ENCODE measurements at regions not wholly inside any gene's neighbourhood (a gene's known extent, or its start where the extent isn't known, plus 50 kb on each side); places are given as distances from the start of the nearest gene placed in this dataset.

DNA sequence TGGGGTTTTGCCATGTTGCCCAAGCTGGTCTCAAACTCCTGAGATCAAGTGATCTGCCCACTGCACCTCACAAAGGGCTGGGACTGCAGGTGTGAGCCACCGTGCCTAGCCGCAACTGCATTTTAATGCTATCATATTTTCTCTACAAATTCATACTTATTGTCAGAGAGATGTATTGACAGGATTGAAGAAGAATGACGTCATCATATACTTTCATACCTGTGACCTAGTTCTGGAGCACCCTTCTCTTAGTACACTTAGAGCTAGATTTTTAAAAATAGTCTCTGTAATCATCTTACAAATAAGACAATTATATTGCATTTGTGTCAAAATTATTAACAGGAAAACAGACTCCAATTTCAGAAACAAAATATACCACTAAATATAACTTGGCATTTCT lies 242.8 kb upstream of the PDZRN3 start:
- H3K27me3 ChIP-seq (replicated peaks; ENCODE audit: insufficient read depth, low read length) = no peaks in the 10 kb centered on the region
- no peaks in the 10 kb centered on the region for H3F3A ChIP-seq (ENCODE audit: insufficient read depth, low read length)
- no peak for DNase-seq
- H3K4me3 ChIP-seq (ENCODE audit: low read length) = no peak overlapping the region
- no peaks in the 10 kb centered on the region for H3K9me2 ChIP-seq (replicated peaks; ENCODE audit: insufficient read depth, low read length)
- H4K20me1 ChIP-seq (ENCODE audit: insufficient read depth, low read length) = no peaks in the 10 kb centered on the region
- H3K4me1 ChIP-seq (ENCODE audit: low read length) = no peaks in the 10 kb centered on the region
- no peak overlapping the region for H3K9ac ChIP-seq (ENCODE audit: low read length)
- no peak overlapping the region for H3K27ac ChIP-seq (ENCODE audit: low read length)
- no peak for TF ChIP-seq EZH2phosphoT487 (IDR thresholded peaks at IDR 0.05; ENCODE audit: low read length)
- no peak for TF ChIP-seq EZH2 (optimal IDR thresholded peaks at IDR 0.05; ENCODE audit: low read depth, low read length)
- TF ChIP-seq, protein P1, sequence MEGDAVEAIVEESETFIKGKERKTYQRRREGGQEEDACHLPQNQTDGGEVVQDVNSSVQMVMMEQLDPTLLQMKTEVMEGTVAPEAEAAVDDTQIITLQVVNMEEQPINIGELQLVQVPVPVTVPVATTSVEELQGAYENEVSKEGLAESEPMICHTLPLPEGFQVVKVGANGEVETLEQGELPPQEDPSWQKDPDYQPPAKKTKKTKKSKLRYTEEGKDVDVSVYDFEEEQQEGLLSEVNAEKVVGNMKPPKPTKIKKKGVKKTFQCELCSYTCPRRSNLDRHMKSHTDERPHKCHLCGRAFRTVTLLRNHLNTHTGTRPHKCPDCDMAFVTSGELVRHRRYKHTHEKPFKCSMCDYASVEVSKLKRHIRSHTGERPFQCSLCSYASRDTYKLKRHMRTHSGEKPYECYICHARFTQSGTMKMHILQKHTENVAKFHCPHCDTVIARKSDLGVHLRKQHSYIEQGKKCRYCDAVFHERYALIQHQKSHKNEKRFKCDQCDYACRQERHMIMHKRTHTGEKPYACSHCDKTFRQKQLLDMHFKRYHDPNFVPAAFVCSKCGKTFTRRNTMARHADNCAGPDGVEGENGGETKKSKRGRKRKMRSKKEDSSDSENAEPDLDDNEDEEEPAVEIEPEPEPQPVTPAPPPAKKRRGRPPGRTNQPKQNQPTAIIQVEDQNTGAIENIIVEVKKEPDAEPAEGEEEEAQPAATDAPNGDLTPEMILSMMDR (IDR thresholded peaks at IDR 0.05; ENCODE audit: low read length) = no peak
- no peaks in the 10 kb centered on the region for H3K36me3 ChIP-seq (replicated peaks; ENCODE audit: insufficient read depth, low read length)
- H3K79me2 ChIP-seq (ENCODE audit: low read length) = no peaks in the 10 kb centered on the region
- H3K4me2 ChIP-seq (ENCODE audit: low read depth, low read length) = no peak overlapping the region
- H3K9me3 ChIP-seq (replicated peaks; ENCODE audit: insufficient read depth, low read length) = no peaks in the 10 kb centered on the region
- no peak overlapping the region for H2AFZ ChIP-seq (ENCODE audit: low read length)

DNA sequence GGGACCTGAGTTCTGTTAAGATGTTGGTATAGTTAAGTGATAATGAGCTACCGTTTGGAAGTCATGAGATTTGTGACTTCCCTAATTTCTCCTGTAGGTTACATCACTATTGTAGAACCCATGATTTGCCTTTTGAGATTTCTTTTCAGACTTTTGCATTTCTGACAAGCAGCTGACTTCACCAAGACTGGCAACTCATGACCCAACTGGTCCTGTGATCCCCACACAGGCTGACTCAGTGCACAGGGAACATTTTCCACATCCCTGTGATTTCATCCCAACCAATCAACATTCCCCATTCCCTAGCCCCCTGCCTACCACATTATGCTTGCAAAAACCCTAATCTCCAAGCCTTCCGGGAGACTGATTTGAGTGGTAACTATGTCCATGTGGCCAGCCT lies 242.1 kb upstream of the PDZRN3 start:
- Histone ChIP-seq H3K36me3 (replicated peaks; ENCODE audit: insufficient read depth, low read length) (no peaks in the 10 kb centered on the region), H4K20me1 (ENCODE audit: insufficient read depth, low read length) (no peaks in the 10 kb centered on the region), H3K79me2 (ENCODE audit: low read length) (no peaks in the 10 kb centered on the region), H3F3A (ENCODE audit: insufficient read depth, low read length) (no peaks in the 10 kb centered on the region), H3K27me3 (replicated peaks; ENCODE audit: insufficient read depth, low read length) (no peaks in the 10 kb centered on the region), H3K4me2 (ENCODE audit: low read depth, low read length) (no peak overlapping the region), H3K4me3 (ENCODE audit: low read length) (no peak overlapping the region), H3K4me1 (ENCODE audit: low read length) (no peaks in the 10 kb centered on the region), H2AFZ (ENCODE audit: low read length) (no peak overlapping the region), H3K27ac (ENCODE audit: low read length) (no peak overlapping the region), H3K9me3 (replicated peaks; ENCODE audit: insufficient read depth, low read length) (no peaks in the 10 kb centered on the region), H3K9me2 (replicated peaks; ENCODE audit: insufficient read depth, low read length) (no peaks in the 10 kb centered on the region), H3K9ac (ENCODE audit: low read length) (no peak overlapping the region)
- DNase-seq = no peak
- TF ChIP-seq, protein P1 (IDR thresholded peaks at IDR 0.05; ENCODE audit: low read length) = no peak
- no peak for TF ChIP-seq EZH2phosphoT487 (IDR thresholded peaks at IDR 0.05; ENCODE audit: low read length)
- TF ChIP-seq EZH2 (optimal IDR thresholded peaks at IDR 0.05; ENCODE audit: low read depth, low read length) = no peak

DNA sequence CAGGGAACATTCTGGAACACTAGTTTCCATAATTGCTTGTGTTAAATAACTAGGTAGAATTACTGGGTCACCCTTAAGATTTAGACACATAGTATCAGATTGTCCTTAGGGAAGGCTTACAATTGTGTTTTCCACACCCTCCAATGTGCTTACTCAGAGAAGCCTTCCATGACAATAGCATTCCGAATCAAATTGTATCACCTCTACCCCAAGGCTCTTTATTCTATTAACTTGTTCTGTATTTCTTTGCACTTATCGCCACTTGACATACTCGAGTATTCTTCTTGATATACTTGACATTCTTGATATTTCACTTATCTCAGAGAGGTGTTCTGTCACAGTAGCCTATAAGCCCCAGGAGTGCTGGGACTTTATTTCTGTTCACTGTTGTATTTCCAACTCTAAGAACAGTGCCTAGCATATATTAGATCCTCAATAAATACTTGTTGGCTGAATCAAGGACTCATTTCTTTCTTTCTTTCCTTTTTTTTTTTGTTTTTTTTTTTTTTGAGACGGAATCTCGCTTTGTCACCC lies 238.9 kb upstream of the PDZRN3 start:
- no peak overlapping the region for H2AFZ ChIP-seq (ENCODE audit: low read length)
- no peaks in the 10 kb centered on the region for H3K9me3 ChIP-seq (replicated peaks; ENCODE audit: insufficient read depth, low read length)
- no peaks in the 10 kb centered on the region for H3F3A ChIP-seq (ENCODE audit: insufficient read depth, low read length)
- H3K4me3 ChIP-seq (ENCODE audit: low read length) = no peak overlapping the region
- TF ChIP-seq EZH2phosphoT487 (IDR thresholded peaks at IDR 0.05; ENCODE audit: low read length) (no peak), EZH2 (optimal IDR thresholded peaks at IDR 0.05; ENCODE audit: low read depth, low read length) (no peak)
- TF ChIP-seq, protein P1 (IDR thresholded peaks at IDR 0.05; ENCODE audit: low read length) = no peak
- H3K9me2 ChIP-seq (replicated peaks; ENCODE audit: insufficient read depth, low read length) = no peaks in the 10 kb centered on the region
- no peaks in the 10 kb centered on the region for H4K20me1 ChIP-seq (ENCODE audit: insufficient read depth, low read length)
- H3K27ac ChIP-seq (ENCODE audit: low read length) = no peak overlapping the region
- no peaks in the 10 kb centered on the region for H3K79me2 ChIP-seq (ENCODE audit: low read length)
- no peaks in the 10 kb centered on the region for H3K4me1 ChIP-seq (ENCODE audit: low read length)
- H3K27me3 ChIP-seq (replicated peaks; ENCODE audit: insufficient read depth, low read length) = no peaks in the 10 kb centered on the region
- H3K4me2 ChIP-seq (ENCODE audit: low read depth, low read length) = no peak overlapping the region
- no peaks in the 10 kb centered on the region for H3K36me3 ChIP-seq (replicated peaks; ENCODE audit: insufficient read depth, low read length)
- no peak for DNase-seq
- no peak overlapping the region for H3K9ac ChIP-seq (ENCODE audit: low read length)
